HG02763 (cell line): ENCODE measurements at regions not wholly inside any gene's neighbourhood (a gene's known extent, or its start where the extent isn't known, plus 50 kb on each side); places are given as distances from the start of the nearest gene placed in this dataset.

ENCODE experiments used
- ATAC-seq: cut with Tn5 transposase; IDR thresholded peaks from one replicate; pipeline ENCODE4 v1.9.1; 2021; ENCODE audit warnings: mild to moderate bottlenecking, moderate library complexity; ENCODE audit not compliant: unreplicated experiment

- no peak for ATAC-seq
Measured at GRCh38 chr2:67651565-67651964, 254.4 kb downstream of the ETAA1 start.

GRCh38 chr2:67652679-67653078, 255.5 kb downstream of the ETAA1 start:
- ATAC-seq, result no peak

- no peak for ATAC-seq
Measured at GRCh38 chr2:67656875-67657274, 259.7 kb downstream of the ETAA1 start.

GRCh38 chr2:67658820-67659219, 261.7 kb downstream of the ETAA1 start:
- no peak for ATAC-seq

GRCh38 chr2:67660015-67660602, 263.0 kb downstream of the ETAA1 start:
- no peak for ATAC-seq

GRCh38 chr2:67660871-67661270, 263.7 kb downstream of the ETAA1 start:
- no peak for ATAC-seq

- ATAC-seq, result no peak
Measured at GRCh38 chr2:67662222-67662621, 265.1 kb downstream of the ETAA1 start.

- ATAC-seq, result no peak
Measured at GRCh38 chr2:67663776-67664175, 266.6 kb downstream of the ETAA1 start.

- no peak for ATAC-seq
Measured at GRCh38 chr2:67666386-67667053, 269.4 kb downstream of the ETAA1 start.

GRCh38 chr2:67667054-67667908, 270.1 kb downstream of the ETAA1 start:
- ATAC-seq, result no peak

- no peak for ATAC-seq
Measured at GRCh38 chr2:67668538-67668937, 271.4 kb downstream of the ETAA1 start.

GRCh38 chr2:67669168-67669567, 272.0 kb downstream of the ETAA1 start:
- ATAC-seq, result no peak

- ATAC-seq, result no peak
Measured at GRCh38 chr2:67669766-67670165, 272.6 kb downstream of the ETAA1 start.

- no peak for ATAC-seq
Measured at GRCh38 chr2:67670747-67671183, 273.6 kb downstream of the ETAA1 start.

- ATAC-seq, result no peak
Measured at GRCh38 chr2:67671464-67672450, 274.6 kb downstream of the ETAA1 start.

- no peak for ATAC-seq
Measured at GRCh38 chr2:67674668-67675067, 277.5 kb downstream of the ETAA1 start.

GRCh38 chr2:67684991-67685390, 287.9 kb downstream of the ETAA1 start:
- no peak for ATAC-seq

- ATAC-seq, result no peak
Measured at GRCh38 chr2:67686254-67686653, 289.1 kb downstream of the ETAA1 start.

- no peak for ATAC-seq
Measured at GRCh38 chr2:67689186-67689585, 292.1 kb downstream of the ETAA1 start.

GRCh38 chr2:67689651-67690050, 292.5 kb downstream of the ETAA1 start:
- ATAC-seq, result no peak

GRCh38 chr2:67694445-67694844, 297.3 kb downstream of the ETAA1 start:
- ATAC-seq, result no peak
